ENCODE measurements at regions not wholly inside any gene's neighbourhood (a gene's known extent, or its start where the extent isn't known, plus 50 kb on each side); places are given as distances from the start of the nearest gene placed in this dataset.

DNA sequence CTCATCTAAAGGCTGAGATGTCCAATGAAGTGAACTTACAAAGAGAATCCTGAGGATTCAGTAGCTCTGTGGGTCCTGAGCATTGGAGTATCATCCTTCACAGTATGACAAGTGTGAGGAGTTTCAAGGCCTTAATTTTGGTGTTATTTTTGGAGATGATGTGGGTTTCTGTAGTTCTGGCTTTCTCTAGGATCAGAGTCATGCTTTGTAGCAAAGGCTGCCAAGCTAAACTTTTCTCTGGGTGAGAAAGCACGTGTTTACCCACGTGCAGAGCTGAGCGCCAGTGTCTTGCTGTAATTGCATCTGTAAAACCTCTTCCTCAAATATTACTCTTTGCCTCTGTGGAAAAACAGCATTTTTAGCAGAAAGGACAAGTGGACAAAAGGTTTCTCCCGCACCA lies 387.8 kb upstream of the LYPLAL1 start:
- TF ChIP-seq, protein P1, sequence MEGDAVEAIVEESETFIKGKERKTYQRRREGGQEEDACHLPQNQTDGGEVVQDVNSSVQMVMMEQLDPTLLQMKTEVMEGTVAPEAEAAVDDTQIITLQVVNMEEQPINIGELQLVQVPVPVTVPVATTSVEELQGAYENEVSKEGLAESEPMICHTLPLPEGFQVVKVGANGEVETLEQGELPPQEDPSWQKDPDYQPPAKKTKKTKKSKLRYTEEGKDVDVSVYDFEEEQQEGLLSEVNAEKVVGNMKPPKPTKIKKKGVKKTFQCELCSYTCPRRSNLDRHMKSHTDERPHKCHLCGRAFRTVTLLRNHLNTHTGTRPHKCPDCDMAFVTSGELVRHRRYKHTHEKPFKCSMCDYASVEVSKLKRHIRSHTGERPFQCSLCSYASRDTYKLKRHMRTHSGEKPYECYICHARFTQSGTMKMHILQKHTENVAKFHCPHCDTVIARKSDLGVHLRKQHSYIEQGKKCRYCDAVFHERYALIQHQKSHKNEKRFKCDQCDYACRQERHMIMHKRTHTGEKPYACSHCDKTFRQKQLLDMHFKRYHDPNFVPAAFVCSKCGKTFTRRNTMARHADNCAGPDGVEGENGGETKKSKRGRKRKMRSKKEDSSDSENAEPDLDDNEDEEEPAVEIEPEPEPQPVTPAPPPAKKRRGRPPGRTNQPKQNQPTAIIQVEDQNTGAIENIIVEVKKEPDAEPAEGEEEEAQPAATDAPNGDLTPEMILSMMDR (IDR thresholded peaks at IDR 0.05): no peak
- TF ChIP-seq POLR2AphosphoS5 (IDR thresholded peaks at IDR 0.05): no peak

Measured in upper lobe of left lung (tissue), 4 donors.